ENCODE measurements at regions not wholly inside any gene's neighbourhood (a gene's known extent, or its start where the extent isn't known, plus 50 kb on each side); places are given as distances from the start of the nearest gene placed in this dataset.

DNA sequence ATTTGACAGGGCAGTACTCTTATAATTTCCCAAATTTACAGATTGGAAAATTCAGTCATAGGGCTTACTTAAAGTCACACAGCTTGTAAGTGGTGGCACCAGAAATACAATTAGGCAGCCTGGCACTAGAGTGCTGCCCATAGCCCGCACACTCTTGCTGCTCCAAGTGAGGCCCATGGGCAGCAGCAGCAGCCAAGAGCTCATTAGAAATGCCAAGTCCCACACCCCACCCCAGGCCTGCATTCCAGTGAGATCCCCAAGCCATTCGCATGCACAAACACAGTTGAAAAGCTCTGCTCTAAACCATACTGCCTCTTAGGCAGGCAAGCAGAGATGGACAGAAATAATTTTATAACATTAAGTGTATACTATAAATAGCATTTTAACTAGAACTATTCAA lies 379.3 kb upstream of the PKDCC start:
- TF ChIP-seq POLR2A (IDR thresholded peaks at IDR 0.05) = no peak
- TF ChIP-seq, protein P1, sequence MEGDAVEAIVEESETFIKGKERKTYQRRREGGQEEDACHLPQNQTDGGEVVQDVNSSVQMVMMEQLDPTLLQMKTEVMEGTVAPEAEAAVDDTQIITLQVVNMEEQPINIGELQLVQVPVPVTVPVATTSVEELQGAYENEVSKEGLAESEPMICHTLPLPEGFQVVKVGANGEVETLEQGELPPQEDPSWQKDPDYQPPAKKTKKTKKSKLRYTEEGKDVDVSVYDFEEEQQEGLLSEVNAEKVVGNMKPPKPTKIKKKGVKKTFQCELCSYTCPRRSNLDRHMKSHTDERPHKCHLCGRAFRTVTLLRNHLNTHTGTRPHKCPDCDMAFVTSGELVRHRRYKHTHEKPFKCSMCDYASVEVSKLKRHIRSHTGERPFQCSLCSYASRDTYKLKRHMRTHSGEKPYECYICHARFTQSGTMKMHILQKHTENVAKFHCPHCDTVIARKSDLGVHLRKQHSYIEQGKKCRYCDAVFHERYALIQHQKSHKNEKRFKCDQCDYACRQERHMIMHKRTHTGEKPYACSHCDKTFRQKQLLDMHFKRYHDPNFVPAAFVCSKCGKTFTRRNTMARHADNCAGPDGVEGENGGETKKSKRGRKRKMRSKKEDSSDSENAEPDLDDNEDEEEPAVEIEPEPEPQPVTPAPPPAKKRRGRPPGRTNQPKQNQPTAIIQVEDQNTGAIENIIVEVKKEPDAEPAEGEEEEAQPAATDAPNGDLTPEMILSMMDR (IDR thresholded peaks at IDR 0.05) = no peak
- Histone ChIP-seq H3K27me3 (no peaks in the 10 kb centered on the region), H3K27ac (no peak overlapping the region), H3K36me3 (no peaks in the 10 kb centered on the region), H3K4me1 (no peaks in the 10 kb centered on the region), H3K4me3 (replicated peaks in 1 of 3) (no peak overlapping the region), H3K9me3 (no peaks in the 10 kb centered on the region)
- DNase-seq = peak; percentile 3 to 23
- 41 to 76% methylated on average over 2 of the region's 2 CpGs for WGBS, 2 donors
- intact Hi-C loops (cut with DNase I) = no loop called here

DNA sequence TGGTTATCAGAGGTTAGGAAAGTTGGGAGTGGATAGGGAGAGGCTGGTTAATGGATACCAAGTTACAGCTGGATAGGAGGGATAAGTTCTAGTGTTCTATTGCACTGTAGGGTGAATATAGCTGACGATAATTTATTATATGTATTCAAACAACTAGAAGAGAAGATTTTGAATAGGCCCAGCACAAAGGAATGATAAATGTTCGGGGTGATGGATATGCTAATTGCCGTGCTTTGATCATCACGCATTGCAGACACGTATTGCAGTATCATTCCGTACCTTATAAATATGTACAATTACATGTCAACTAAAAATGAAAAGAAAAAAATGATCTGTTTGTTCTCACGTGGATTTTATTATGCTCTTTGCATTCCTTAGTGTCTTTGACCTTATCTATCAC lies 369.2 kb upstream of the PKDCC start:
- Histone ChIP-seq H3K4me1 (no peaks in the 10 kb centered on the region), H3K36me3 (no peaks in the 10 kb centered on the region), H3K27ac (no peak overlapping the region), H3K9me3 (no peaks in the 10 kb centered on the region), H3K27me3 (no peaks in the 10 kb centered on the region), H3K4me3 (replicated peaks in 1 of 3) (no peak overlapping the region)
- intact Hi-C loops (cut with DNase I) = no loop called here
- no peak for TF ChIP-seq POLR2A (IDR thresholded peaks at IDR 0.05)
- TF ChIP-seq, protein P1 (IDR thresholded peaks at IDR 0.05) = no peak
- no peak for DNase-seq
- 90 to 91% methylated on average over 7 of the region's 7 CpGs for WGBS, 2 donors

DNA sequence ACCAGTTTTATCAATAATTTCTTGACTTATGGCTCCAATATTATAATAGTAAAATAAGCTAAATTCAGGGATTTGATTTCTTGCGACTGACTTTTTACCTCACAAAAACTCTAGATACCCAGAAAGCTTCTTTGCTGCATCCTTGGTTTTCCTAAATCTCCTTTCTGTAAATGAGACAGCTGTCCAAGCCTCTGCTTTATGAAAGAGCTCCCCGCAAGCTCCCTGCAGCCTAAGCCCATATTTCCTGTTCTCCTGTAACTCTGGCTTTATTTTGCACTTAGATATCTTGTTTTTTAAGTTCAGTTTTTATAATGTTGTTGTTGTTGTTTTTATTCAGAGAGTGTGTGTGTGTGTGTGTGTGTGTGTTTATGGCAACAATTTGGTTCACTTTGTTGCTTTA lies 361.7 kb upstream of the PKDCC start:
- Histone ChIP-seq H3K4me3 (replicated peaks in 1 of 3) (no peak overlapping the region), H3K36me3 (no peaks in the 10 kb centered on the region), H3K9me3 (no peaks in the 10 kb centered on the region), H3K27me3 (no peaks in the 10 kb centered on the region), H3K27ac (no peak overlapping the region), H3K4me1 (no peaks in the 10 kb centered on the region)
- 97% methylated on average over 2 of the region's 2 CpGs for WGBS, 2 donors
- TF ChIP-seq, protein P1 (IDR thresholded peaks at IDR 0.05) = no peak
- TF ChIP-seq POLR2A (IDR thresholded peaks at IDR 0.05) = no peak
- intact Hi-C loops (cut with DNase I) = no loop called here
- no peak for DNase-seq

DNA sequence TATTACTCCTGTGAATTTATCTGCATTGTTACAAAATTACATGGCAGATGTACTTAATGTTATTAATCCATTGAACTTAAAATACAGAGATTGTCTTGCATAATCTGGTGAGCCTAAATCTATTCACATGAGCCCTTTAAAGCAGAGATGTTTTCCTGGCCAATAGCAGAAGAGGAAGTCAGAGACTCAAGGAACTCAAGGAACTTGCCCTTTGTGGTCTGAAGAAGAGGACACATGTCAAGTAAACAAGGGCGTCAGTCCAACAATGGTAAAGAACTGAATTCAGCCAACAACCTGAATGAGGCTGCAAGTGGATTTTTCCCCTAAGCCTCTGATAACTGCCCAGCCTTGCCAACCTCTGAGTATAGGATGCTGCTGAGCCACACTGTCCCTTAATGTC lies 356.3 kb upstream of the PKDCC start:
- TF ChIP-seq, protein P1 (IDR thresholded peaks at IDR 0.05) = no peak
- TF ChIP-seq POLR2A (IDR thresholded peaks at IDR 0.05) = no peak
- 71 to 88% methylated on average over 1 of the region's 1 CpG for WGBS, 2 donors
- intact Hi-C loops (cut with DNase I) = no loop called here
- H3K27ac ChIP-seq = no peak overlapping the region
- no peaks in the 10 kb centered on the region for H3K36me3 ChIP-seq
- H3K9me3 ChIP-seq = no peaks in the 10 kb centered on the region
- DNase-seq = no peak
- no peaks in the 10 kb centered on the region for H3K27me3 ChIP-seq
- no peak overlapping the region for H3K4me3 ChIP-seq (replicated peaks in 1 of 3)
- no peaks in the 10 kb centered on the region for H3K4me1 ChIP-seq

DNA sequence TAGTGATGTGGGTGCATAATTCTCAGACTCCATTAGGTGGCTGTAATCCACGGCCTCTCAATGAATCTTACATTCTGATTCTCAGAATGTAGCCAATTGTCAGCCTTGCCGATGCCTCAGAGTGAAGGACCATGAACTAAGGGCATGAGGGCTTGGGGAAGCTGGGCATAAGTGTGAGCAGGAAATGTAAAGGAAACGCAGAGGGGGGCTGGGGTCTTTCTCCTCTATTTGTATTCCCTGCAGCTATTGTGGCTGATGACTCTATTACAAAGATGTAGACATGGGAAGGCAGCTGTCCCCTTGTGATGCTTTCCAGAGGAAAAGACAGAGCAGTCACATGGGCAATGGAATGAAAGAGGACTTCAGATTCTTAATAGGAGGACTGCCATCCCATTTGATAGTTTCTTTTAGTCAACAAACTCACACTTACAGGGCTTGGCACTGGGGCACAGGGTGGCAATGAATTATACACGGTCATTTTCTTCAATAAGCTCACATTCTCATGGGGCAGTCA lies 353.2 kb upstream of the PKDCC start:
- no peak for DNase-seq
- Histone ChIP-seq H3K4me3 (replicated peaks in 1 of 3) (no peak overlapping the region), H3K36me3 (no peaks in the 10 kb centered on the region), H3K4me1 (no peaks in the 10 kb centered on the region), H3K27me3 (no peaks in the 10 kb centered on the region), H3K9me3 (no peaks in the 10 kb centered on the region), H3K27ac (no peak overlapping the region)
- no peak for TF ChIP-seq POLR2A (IDR thresholded peaks at IDR 0.05)
- TF ChIP-seq, protein P1 (IDR thresholded peaks at IDR 0.05) = no peak
- WGBS, 2 donors = 83 to 84% methylated on average over 4 of the region's 4 CpGs
- intact Hi-C loops (cut with DNase I) = no loop called here

Data from thyroid gland (tissue), 4 donors.